Activated T-cell treated with anti-CD3 and anti-CD28 coated beads, Interleukin-2, amount 50 U/mL, for 1 hour (primary cell): ENCODE measurements at regions not wholly inside any gene's neighbourhood (a gene's known extent, or its start where the extent isn't known, plus 50 kb on each side); places are given as distances from the start of the nearest gene placed in this dataset.

ENCODE experiments used
- DNase-seq: peaks from one replicate; pipeline ENCODE4 v3.0.0-alpha.2; 2020

GRCh38 chr1:90778486-90778885 is 61.4 kb upstream of the BARHL2 start:
- DNase-seq, result no peak

- DNase-seq, result no peak
Observed at GRCh38 chr1:90773812-90774211, 56.7 kb upstream of the BARHL2 start.

DNA sequence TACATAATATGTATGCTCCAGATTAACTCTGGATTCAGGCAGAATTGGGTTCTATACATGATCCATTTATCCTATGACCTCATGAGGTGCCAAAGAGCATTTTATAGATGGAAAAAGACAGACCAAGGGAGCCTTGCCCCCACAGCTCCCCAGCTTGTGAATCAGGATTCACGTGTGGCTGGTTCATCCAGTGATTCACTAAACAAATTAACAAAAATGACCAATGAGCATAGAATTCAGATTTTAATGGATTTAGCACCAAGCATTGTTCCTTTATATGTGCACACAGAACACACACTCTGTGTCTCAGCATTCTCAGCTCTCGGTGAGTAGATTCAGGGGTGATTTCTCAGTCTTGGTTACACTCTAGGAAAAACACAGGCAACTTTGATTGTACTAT is 51.7 kb upstream of the BARHL2 start:
- no peak for DNase-seq

- DNase-seq, result no peak
Observed at GRCh38 chr1:90768098-90768497, 51.0 kb upstream of the BARHL2 start.
